ENCODE measurements at regions not wholly inside any gene's neighbourhood (a gene's known extent, or its start where the extent isn't known, plus 50 kb on each side); places are given as distances from the start of the nearest gene placed in this dataset.
"Not testable (repeated sequence)": the region's sequence is repeated elsewhere in the genome, so short reads cannot be mapped to it uniquely, and the experiment has no call there.

GRCh38 chr6:121631752-121632151, 196.3 kb downstream of the GJA1 start:
- TF ChIP-seq CTCF (IDR thresholded peaks at IDR 0.05); EP300 (IDR thresholded peaks at IDR 0.05; ENCODE audit: low read depth); POLR2A (IDR thresholded peaks at IDR 0.05); POLR2AphosphoS5 (IDR thresholded peaks at IDR 0.05): not testable (repeated sequence)

All from transverse colon (tissue), 4 donors.